NCI-H1105 treated with DMSO at 0.1 percent for 48 hours (cell line): ENCODE measurements at regions not wholly inside any gene's neighbourhood (a gene's known extent, or its start where the extent isn't known, plus 50 kb on each side); places are given as distances from the start of the nearest gene placed in this dataset.

Experiments
- DNase-seq: peaks from one replicate; lab custom pipeline; 2025; lab: John Stamatoyannopoulos, UW

- DNase-seq: no peak
These were observed 106.1 kb upstream of the CPEB4 start for GRCh38 chr5:173781816-173782670.

GRCh38 chr5:173782671-173783101, 105.5 kb upstream of the CPEB4 start:
- DNase-seq: no peak

GRCh38 chr5:173783371-173783770, 104.8 kb upstream of the CPEB4 start:
- DNase-seq: no peak

GRCh38 chr5:173785400-173785799, 102.7 kb upstream of the CPEB4 start:
- no peak for DNase-seq

GRCh38 chr5:173785866-173786265, 102.3 kb upstream of the CPEB4 start:
- no peak for DNase-seq

GRCh38 chr5:173786286-173787187, 101.6 kb upstream of the CPEB4 start:
- DNase-seq: no peak

- DNase-seq: no peak
These were observed 98.9 kb upstream of the CPEB4 start for GRCh38 chr5:173789031-173789920.

GRCh38 chr5:173790177-173790719, 97.9 kb upstream of the CPEB4 start:
- DNase-seq: no peak

GRCh38 chr5:173790836-173791546, 97.2 kb upstream of the CPEB4 start:
- no peak for DNase-seq

- DNase-seq: no peak
These were observed 96.3 kb upstream of the CPEB4 start for GRCh38 chr5:173791878-173792277.

- no peak for DNase-seq
These were observed 95.2 kb upstream of the CPEB4 start for GRCh38 chr5:173792781-173793547.

- DNase-seq: no peak
These were observed 94.3 kb upstream of the CPEB4 start for GRCh38 chr5:173793648-173794548.

GRCh38 chr5:173794901-173795416, 93.2 kb upstream of the CPEB4 start:
- DNase-seq: no peak

- no peak for DNase-seq
These were observed 92.5 kb upstream of the CPEB4 start for GRCh38 chr5:173795601-173796000.

GRCh38 chr5:173796721-173797495, 91.2 kb upstream of the CPEB4 start:
- DNase-seq: no peak

- no peak for DNase-seq
These were observed 89.9 kb upstream of the CPEB4 start for GRCh38 chr5:173798127-173798810.

GRCh38 chr5:173800340-173800739, 87.8 kb upstream of the CPEB4 start:
- DNase-seq: no peak
